SK-N-MC (cell line): ENCODE measurements at regions not wholly inside any gene's neighbourhood (a gene's known extent, or its start where the extent isn't known, plus 50 kb on each side); places are given as distances from the start of the nearest gene placed in this dataset.

Source experiments
- EZH2 ChIP-seq: fragments of 200-600 bp; sonication (generic); IDR thresholded peaks from one replicate; pipeline ENCODE4 v1.6.1; 2017; ENCODE audit warnings: antibody characterized with exemption
- FOXP2 ChIP-seq: optimal IDR thresholded peaks from 2 replicates; pipeline ENCODE3; 2011; ENCODE audit warnings: mild to moderate bottlenecking, moderate library complexity; ENCODE audit not compliant: insufficient read depth; ENCODE audit errors: extremely low read length, control extremely low read depth
- POLR2AphosphoS5 ChIP-seq: IDR thresholded peaks from 2 replicates; pipeline ENCODE4 v1.6.1; 2012; ENCODE audit warnings: mild to moderate bottlenecking, low read depth, low read length, borderline replicate concordance

GRCh38 chr3:76307556-76307955 is 522.2 kb upstream of the ZNF717 start:
- TF ChIP-seq EZH2 (no peak), POLR2AphosphoS5 (no peak), FOXP2 (no peak)
